Coronary artery (tissue), 2 donors: ENCODE measurements at regions not wholly inside any gene's neighbourhood (a gene's known extent, or its start where the extent isn't known, plus 50 kb on each side); places are given as distances from the start of the nearest gene placed in this dataset.

Experiments used
- DNase-seq: peaks from one replicate; pipeline ENCODE4 v3.0.0-alpha.2; 2017; ENCODE audit warnings: low spot score
- H3K27ac ChIP-seq, 2 donors: fragments of 200-600 bp; sonication (generic); one replicate each; pipeline ENCODE4 v1.5.1; 2016 to 2019
- H3K4me3 ChIP-seq: fragments of 200-600 bp; sonication (generic); 2 replicates; pipeline ENCODE4 v1.5.1; 2016; ENCODE audit warnings: mild to moderate bottlenecking, moderate library complexity
- CTCF ChIP-seq: fragments of 200-600 bp; sonication (generic); IDR thresholded peaks from one replicate; pipeline ENCODE4 v1.5.1; 2019; ENCODE audit warnings: antibody characterized with exemption

- DNase-seq: no peak
- no peak overlapping the region for H3K4me3 ChIP-seq
- TF ChIP-seq CTCF: no peak
- H3K27ac ChIP-seq: no peak overlapping the region
These were observed 107.2 kb upstream of the SASH1 start for GRCh38 chr6:148235446-148235845.

- no peak for TF ChIP-seq CTCF
- H3K4me3 ChIP-seq: no peak overlapping the region
- H3K27ac ChIP-seq: peak overlapping the region in 1 of 2 donors; percentile 83
- no peak for DNase-seq
These were observed 103.9 kb upstream of the SASH1 start for GRCh38 chr6:148238713-148239112.

GRCh38 chr6:148239215-148239614 is 103.4 kb upstream of the SASH1 start:
- TF ChIP-seq CTCF: no peak
- no peak for DNase-seq
- H3K27ac ChIP-seq: peak overlapping the region; percentile 73 to 83
- no peak overlapping the region for H3K4me3 ChIP-seq

GRCh38 chr6:148239801-148240460 is 102.7 kb upstream of the SASH1 start:
- DNase-seq: no peak
- TF ChIP-seq CTCF: no peak
- no peak overlapping the region for H3K4me3 ChIP-seq
- peak overlapping the region; percentile 73 to 83 for H3K27ac ChIP-seq

DNA sequence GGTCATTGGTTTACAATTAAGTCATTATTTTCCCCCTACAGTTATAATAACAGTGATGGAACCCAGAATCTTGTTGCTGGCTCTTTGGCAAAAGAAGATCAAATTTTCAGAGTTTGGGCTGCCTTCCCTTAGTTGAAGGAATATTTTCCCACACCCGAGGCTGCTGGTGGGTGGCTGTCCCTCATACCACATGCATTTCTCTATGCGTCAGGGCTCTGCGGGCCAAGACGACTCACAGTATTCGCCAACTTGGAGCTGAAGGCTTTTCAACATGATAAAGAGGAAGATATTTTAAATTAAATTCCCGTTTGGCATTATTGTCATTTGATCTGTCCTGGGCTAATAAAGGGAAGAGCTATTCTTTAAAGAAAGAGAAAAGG is 102.2 kb upstream of the SASH1 start:
- peak overlapping the region; percentile 73 to 83 for H3K27ac ChIP-seq

GRCh38 chr6:148240861-148241477 is 101.7 kb upstream of the SASH1 start:
- H3K27ac ChIP-seq: peak overlapping the region; percentile 73 to 83
- no peak for TF ChIP-seq CTCF
- no peak for DNase-seq

More for the DNA sequence above, 102.2 kb upstream of the SASH1 start:
- no peak for TF ChIP-seq CTCF
- DNase-seq: no peak
- peak overlapping the region; percentile 24 for H3K4me3 ChIP-seq

GRCh38 chr6:148242180-148242579 is 100.5 kb upstream of the SASH1 start:
- H3K27ac ChIP-seq: peak overlapping the region; percentile 73 to 83
- H3K4me3 ChIP-seq: peak overlapping the region; percentile 38
- TF ChIP-seq CTCF: no peak
- no peak for DNase-seq

More at GRCh38 chr6:148240861-148241477, 101.7 kb upstream of the SASH1 start:
- H3K4me3 ChIP-seq: peak overlapping the region; percentile 24
